K562 (cell line): ENCODE measurements at regions not wholly inside any gene's neighbourhood (a gene's known extent, or its start where the extent isn't known, plus 50 kb on each side); places are given as distances from the start of the nearest gene placed in this dataset.

Experiments
- ATAC-seq: fragments of 200-7000 bp; cut with Tn5 transposase; 3 replicates; pipeline ENCODE4 v1.9.1; 2020; ENCODE audit warnings: moderate library complexity
- BruUV-seq: library from RNA; stranded (reverse); fragments of 400-500 nt; replicated peaks from 2 replicates; lab custom pipeline; 2021; lab: Mats Ljungman, UMichigan
- CTCF ChIA-PET: fragments of 300-600 bp; formaldehyde crosslinking; extraction: SDS; loops from one replicate; lab custom pipeline; 2021; ENCODE audit warnings: low intra/inter-chr PET ratio; lab: Yijun Ruan, JAX
- POLR2A ChIA-PET: fragments of 300-600, 350-650 bp; sonication (Branson Sonifier 250); formaldehyde crosslinking; extraction: SDS; loops from one replicate; lab custom pipeline; 2021; ENCODE audit warnings: antibody characterized with exemption, inconsistent platforms; lab: Yijun Ruan, JAX
- DNase-seq, 4 experiments: peaks; one replicate each; pipeline versions ENCODE4 v3.0.0 to v3.0.0-alpha.2; 2011 to 2018; ENCODE audit warnings: low spot score in 3 of 4, mixed read lengths in 3 of 4; ENCODE audit errors: extremely low read depth in 1 of 4
- FAIRE-seq: peaks from 2 replicates; lab custom pipeline; 2011; peaks lifted over from hg19 to GRCh38; lab: Jason Lieb, UNC
- H2AFZ ChIP-seq: 2 replicates; pipeline ENCODE4 v1.6.0; 2011; ENCODE audit warnings: low read depth, low read length, control low read depth, inconsistent platforms
- H3K27ac ChIP-seq: fragments of 200-600 bp; 3 replicates; pipeline ENCODE4 v1.8.0; 2011; ENCODE audit warnings: low read depth, mild to moderate bottlenecking, control low read depth, inconsistent platforms, low read length, moderate library complexity, mixed read lengths; ENCODE audit errors: extremely low read depth
- H3K27me3 ChIP-seq, 2 experiments: fragments of 300-600 bp in 1 of 2; 2 replicates in 1 of 2; 3 replicates in 1 of 2; pipeline versions ENCODE4 v1.6.0 to v1.8.0; 2011; ENCODE audit warnings: inconsistent platforms in 2 of 2, low read length in 2 of 2, mild to moderate bottlenecking in 1 of 2, mixed read lengths in 1 of 2, moderate library complexity in 1 of 2; ENCODE audit not compliant: control insufficient read depth in 2 of 2, insufficient read depth in 2 of 2
- H3K36me3 ChIP-seq: fragments of 300-600 bp; 3 replicates; pipeline ENCODE4 v1.8.0; 2011; ENCODE audit warnings: mild to moderate bottlenecking, low read length, inconsistent platforms; ENCODE audit not compliant: control insufficient read depth, insufficient read depth
- H3K4me1 ChIP-seq, 2 experiments: fragments of 200-600 bp in 1 of 2; replicated peaks in 1 of 2; 2 replicates in 1 of 2; 3 replicates in 1 of 2; pipeline versions ENCODE4 v1.5.1 to v1.8.0; 2011; ENCODE audit warnings: inconsistent platforms in 2 of 2, low read length in 2 of 2, mild to moderate bottlenecking in 1 of 2, mixed read lengths in 1 of 2, moderate library complexity in 1 of 2; ENCODE audit not compliant: control insufficient read depth in 2 of 2, insufficient read depth in 2 of 2
- H3K4me2 ChIP-seq: 2 replicates; pipeline ENCODE4 v1.6.1; 2011; ENCODE audit warnings: low read length, control low read depth, inconsistent platforms, mixed read lengths; ENCODE audit not compliant: insufficient read depth
- H3K4me3 ChIP-seq: fragments of 200-600 bp; sonication (generic), shearing (Covaris generic); 2 replicates; pipeline ENCODE4 v1.5.1; 2016; ENCODE audit warnings: control low read depth, inconsistent platforms
- H3K79me2 ChIP-seq: fragments of 200-600 bp; 3 replicates; pipeline ENCODE4 v1.8.0; 2011; ENCODE audit warnings: low read length, inconsistent platforms; ENCODE audit not compliant: control insufficient read depth, insufficient read depth
- H3K9ac ChIP-seq, 2 experiments: 2 replicates each; pipeline versions ENCODE4 v1.6.0 to v1.6.1; 2011; ENCODE audit warnings: low read depth in 2 of 2, low read length in 2 of 2, control low read depth in 1 of 2, inconsistent platforms in 1 of 2, mild to moderate bottlenecking in 1 of 2, mixed read lengths in 1 of 2; ENCODE audit not compliant: insufficient read depth in 1 of 2
- H3K9me1 ChIP-seq: one replicate; pipeline ENCODE4 v1.6.0; 2011; ENCODE audit warnings: inconsistent platforms, mild to moderate bottlenecking, low read length, moderate library complexity; ENCODE audit not compliant: control insufficient read depth, insufficient read depth
- H3K9me3 ChIP-seq: replicated peaks from 2 replicates; pipeline ENCODE4 v1.5.1; 2011; ENCODE audit warnings: low read depth, low read length, inconsistent platforms; ENCODE audit not compliant: control insufficient read depth, insufficient read depth
- H4K20me1 ChIP-seq: replicated peaks from 2 replicates; pipeline ENCODE4 v1.6.1; 2011; ENCODE audit warnings: low read length, inconsistent platforms, mixed read lengths; ENCODE audit not compliant: control insufficient read depth, insufficient read depth
- ELK3 ChIP-seq: fragments of 450-650 bp; formaldehyde crosslinking; IDR thresholded peaks from 2 replicates; pipeline ENCODE4 v1.4.0; 2020; ENCODE audit warnings: mild to moderate bottlenecking
- ETV5 ChIP-seq: sonication (generic); formaldehyde crosslinking; IDR thresholded peaks from 2 replicates; pipeline ENCODE4 v1.4.0; 2020; ENCODE audit warnings: low read depth, mild to moderate bottlenecking, missing genetic modification reagents
- HNRNPLL ChIP-seq: fragments of 200-400 bp; formaldehyde crosslinking; IDR thresholded peaks from 2 replicates; pipeline ENCODE4 v1.6.1; 2017; ENCODE audit warnings: low read length, low read depth, mild to moderate bottlenecking; ENCODE audit not compliant: poor library complexity, severe bottlenecking
- KLF6 ChIP-seq: fragments of 250-450 bp; sonication (Bioruptor Pico); IDR thresholded peaks from 2 replicates; pipeline ENCODE4 v1.4.0; 2020; ENCODE audit warnings: mild to moderate bottlenecking, moderate library complexity, borderline replicate concordance
- PTTG1 ChIP-seq: fragments of 450-650 bp; IDR thresholded peaks from 2 replicates; pipeline ENCODE4 v1.6.1; 2016; ENCODE audit warnings: low read depth, mild to moderate bottlenecking, missing genetic modification characterization, missing compliant biosample characterization
- RBFOX2 ChIP-seq: fragments of 200-400 bp; formaldehyde crosslinking; IDR thresholded peaks from 2 replicates; pipeline ENCODE4 v1.6.1; 2017; ENCODE audit warnings: low read depth, mild to moderate bottlenecking, low read length, moderate library complexity
- SIN3A ChIP-seq, 2 experiments: fragments of 150-350 bp in 1 of 2; IDR thresholded peaks; 2 replicates each; pipeline ENCODE4 v1.6.1; 2011 to 2016; ENCODE audit warnings: borderline replicate concordance in 2 of 2, low read depth in 2 of 2, low read length in 2 of 2, mild to moderate bottlenecking in 2 of 2, moderate library complexity in 2 of 2; ENCODE audit not compliant: control insufficient read depth in 1 of 2
- SIX5 ChIP-seq, 2 experiments: IDR thresholded peaks; 2 replicates each; pipeline ENCODE4 v1.6.1; 2011; ENCODE audit warnings: low read length in 2 of 2, borderline replicate concordance in 1 of 2, low read depth in 1 of 2, mild to moderate bottlenecking in 1 of 2, moderate library complexity in 1 of 2; ENCODE audit not compliant: insufficient read depth in 1 of 2
- SMAD2 ChIP-seq: fragments of 150-350 bp; IDR thresholded peaks from 2 replicates; pipeline ENCODE4 v1.6.1; 2014; ENCODE audit warnings: low read depth, mild to moderate bottlenecking, low read length
- SPI1 ChIP-seq: IDR thresholded peaks from 2 replicates; pipeline ENCODE4 v1.6.1; 2011; ENCODE audit warnings: low read depth, low read length, control low read depth, borderline replicate concordance
- ZC3H8 ChIP-seq: fragments of 450-650 bp; IDR thresholded peaks from 2 replicates; pipeline ENCODE4 v1.6.1; 2017
- ZNF77 ChIP-seq: fragments of 250-450 bp; sonication (Bioruptor Pico); IDR thresholded peaks from 2 replicates; pipeline ENCODE4 v1.5.0; 2020
- WGBS: fragments of 100-300 bp; shearing (Covaris generic); methylation state at CpG from one replicate; pipeline ENCODE4 v1.1.6; 2016; ENCODE audit warnings: low coverage, mixed read lengths; ENCODE audit not compliant: insufficient coverage; ENCODE audit errors: missing lambda C conversion rate; 5-methylcytosine and 5-hydroxymethylcytosine counted together
- in situ Hi-C: fragments of 300-500 bp; cut with MboI; formaldehyde crosslinking; loops from 4 replicates; pipeline ENCODE4 v1.15.0; 2018; ENCODE audit warnings: inconsistent platforms, mixed read lengths
- intact Hi-C: fragments of 100-400 bp; cut with micrococcal nuclease; formaldehyde crosslinking; loops from 2 replicates; pipeline ENCODE4 v1.14.2; 2022
- TF ChIP-seq, protein P1 (sequence below): fragments of 450-650 bp; formaldehyde crosslinking; IDR thresholded peaks from 2 replicates; pipeline ENCODE4 v1.4.0; 2020; ENCODE audit warnings: mild to moderate bottlenecking, moderate library complexity
- TF ChIP-seq, protein P2 (sequence below): fragments of 250-450 bp; sonication (Bioruptor Pico); IDR thresholded peaks from 2 replicates; pipeline ENCODE4 v1.5.0; 2022; ENCODE audit warnings: mild to moderate bottlenecking
- TF ChIP-seq, protein P3 (sequence below): sonication (generic); formaldehyde crosslinking; IDR thresholded peaks from 2 replicates; pipeline ENCODE4 v1.8.0; 2023; ENCODE audit warnings: mild to moderate bottlenecking, missing genetic modification reagents

DNA sequence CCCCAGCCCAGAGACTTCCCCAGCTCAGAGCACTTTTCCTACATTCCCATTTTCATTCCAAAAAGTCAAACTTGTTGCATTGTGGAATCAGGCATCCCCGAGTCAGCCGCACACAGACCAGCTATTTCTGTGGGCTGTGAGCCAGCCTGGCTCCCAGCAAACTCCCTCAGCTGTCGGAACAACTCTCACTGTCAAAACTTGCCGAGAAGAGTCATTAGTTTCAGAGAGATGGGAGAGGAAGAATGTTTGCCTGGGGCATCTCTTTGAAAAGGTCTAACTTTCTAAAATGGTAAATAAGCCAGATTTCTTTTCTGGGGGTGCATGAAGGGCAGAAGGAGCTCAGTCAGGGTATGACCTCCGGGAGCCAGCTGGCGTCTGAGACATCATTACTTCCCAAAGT, 280.0 kb downstream of the TMEM114 start (continued):
- TF ChIP-seq, protein P1, sequence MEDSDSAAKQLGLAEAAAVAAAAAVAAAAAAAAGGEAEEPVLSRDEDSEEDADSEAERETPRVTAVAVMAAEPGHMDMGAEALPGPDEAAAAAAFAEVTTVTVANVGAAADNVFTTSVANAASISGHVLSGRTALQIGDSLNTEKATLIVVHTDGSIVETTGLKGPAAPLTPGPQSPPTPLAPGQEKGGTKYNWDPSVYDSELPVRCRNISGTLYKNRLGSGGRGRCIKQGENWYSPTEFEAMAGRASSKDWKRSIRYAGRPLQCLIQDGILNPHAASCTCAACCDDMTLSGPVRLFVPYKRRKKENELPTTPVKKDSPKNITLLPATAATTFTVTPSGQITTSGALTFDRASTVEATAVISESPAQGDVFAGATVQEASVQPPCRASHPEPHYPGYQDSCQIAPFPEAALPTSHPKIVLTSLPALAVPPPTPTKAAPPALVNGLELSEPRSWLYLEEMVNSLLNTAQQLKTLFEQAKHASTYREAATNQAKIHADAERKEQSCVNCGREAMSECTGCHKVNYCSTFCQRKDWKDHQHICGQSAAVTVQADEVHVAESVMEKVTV, result no peak
- TF ChIP-seq ZNF77 (CRISPR knock-in tag) (no peak), SMAD2 (no peak)

- CTCF ChIA-PET, result no interaction called here
- TF ChIP-seq HNRNPLL (no peak), SPI1 (no peak), KLF6 (CRISPR knock-in tag) (no peak), SIX5 (IDR thresholded peaks at IDR 0.05; ENCODE audit: borderline replicate concordance in 1 of 2, insufficient read depth in 1 of 2, low read depth in 1 of 2, low read length in 2 of 2) (no peak), ZC3H8 (no peak), ETV5 (no peak), RBFOX2 (no peak), SIN3A (IDR thresholded peaks at IDR 0.05; ENCODE audit: borderline replicate concordance in 2 of 2, control insufficient read depth in 1 of 2, low read depth in 2 of 2, low read length in 2 of 2) (no peak), ELK3 (CRISPR knock-in tag) (no peak), PTTG1 (tag) (no peak)
- TF ChIP-seq, protein P2, sequence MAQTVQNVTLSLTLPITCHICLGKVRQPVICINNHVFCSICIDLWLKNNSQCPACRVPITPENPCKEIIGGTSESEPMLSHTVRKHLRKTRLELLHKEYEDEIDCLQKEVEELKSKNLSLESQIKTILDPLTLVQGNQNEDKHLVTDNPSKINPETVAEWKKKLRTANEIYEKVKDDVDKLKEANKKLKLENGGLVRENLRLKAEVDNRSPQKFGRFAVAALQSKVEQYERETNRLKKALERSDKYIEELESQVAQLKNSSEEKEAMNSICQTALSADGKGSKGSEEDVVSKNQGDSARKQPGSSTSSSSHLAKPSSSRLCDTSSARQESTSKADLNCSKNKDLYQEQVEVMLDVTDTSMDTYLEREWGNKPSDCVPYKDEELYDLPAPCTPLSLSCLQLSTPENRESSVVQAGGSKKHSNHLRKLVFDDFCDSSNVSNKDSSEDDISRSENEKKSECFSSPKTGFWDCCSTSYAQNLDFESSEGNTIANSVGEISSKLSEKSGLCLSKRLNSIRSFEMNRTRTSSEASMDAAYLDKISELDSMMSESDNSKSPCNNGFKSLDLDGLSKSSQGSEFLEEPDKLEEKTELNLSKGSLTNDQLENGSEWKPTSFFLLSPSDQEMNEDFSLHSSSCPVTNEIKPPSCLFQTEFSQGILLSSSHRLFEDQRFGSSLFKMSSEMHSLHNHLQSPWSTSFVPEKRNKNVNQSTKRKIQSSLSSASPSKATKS (CRISPR knock-in tag), result no peak
- TF ChIP-seq, protein P3, sequence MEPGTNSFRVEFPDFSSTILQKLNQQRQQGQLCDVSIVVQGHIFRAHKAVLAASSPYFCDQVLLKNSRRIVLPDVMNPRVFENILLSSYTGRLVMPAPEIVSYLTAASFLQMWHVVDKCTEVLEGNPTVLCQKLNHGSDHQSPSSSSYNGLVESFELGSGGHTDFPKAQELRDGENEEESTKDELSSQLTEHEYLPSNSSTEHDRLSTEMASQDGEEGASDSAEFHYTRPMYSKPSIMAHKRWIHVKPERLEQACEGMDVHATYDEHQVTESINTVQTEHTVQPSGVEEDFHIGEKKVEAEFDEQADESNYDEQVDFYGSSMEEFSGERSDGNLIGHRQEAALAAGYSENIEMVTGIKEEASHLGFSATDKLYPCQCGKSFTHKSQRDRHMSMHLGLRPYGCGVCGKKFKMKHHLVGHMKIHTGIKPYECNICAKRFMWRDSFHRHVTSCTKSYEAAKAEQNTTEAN, result no peak
These were observed 285.1 kb downstream of the TMEM114 start for GRCh38 chr16:8305201-8305600.

More at GRCh38 chr16:8305201-8305600, 285.1 kb downstream of the TMEM114 start:
- H3K9ac ChIP-seq, result no peak overlapping the region
- H2AFZ ChIP-seq, result no peak overlapping the region
- H3K9me3 ChIP-seq, result no peaks in the 10 kb centered on the region
- FAIRE-seq (no peak), ATAC-seq (no peak), DNase-seq (no peak)
- no TSS peak for BruUV-seq
- WGBS, result 0% methylated on average over 3 of the region's 3 CpGs
- no peaks in the 10 kb centered on the region for H3K79me2 ChIP-seq
- no peaks in the 10 kb centered on the region for H3K9me1 ChIP-seq
- POLR2A ChIA-PET, result no interaction called here
- no peak overlapping the region for H3K4me3 ChIP-seq
- no peak overlapping the region for H3K27ac ChIP-seq
- H3K4me2 ChIP-seq, result no peak overlapping the region
- no peaks in the 10 kb centered on the region for H3K4me1 ChIP-seq
- intact Hi-C loops, result no loop called here
- H3K27me3 ChIP-seq, result peaks cover 9 to 18% of the 10 kb centered on the region in 2 experiments; a peak in 4 of 5 replicates
- H4K20me1 ChIP-seq, result no peaks in the 10 kb centered on the region
- in situ Hi-C loops, result no loop called here
- H3K36me3 ChIP-seq, result no peaks in the 10 kb centered on the region
